HepG2 (cell line): ENCODE measurements at regions not wholly inside any gene's neighbourhood (a gene's known extent, or its start where the extent isn't known, plus 50 kb on each side); places are given as distances from the start of the nearest gene placed in this dataset.

Experiments
- ATAC-seq: fragments of 200-7000 bp; cut with Tn5 transposase; 3 replicates; pipeline ENCODE4 v1.9.1; 2020; ENCODE audit warnings: mild to moderate bottlenecking, moderate library complexity
- BruUV-seq: library from RNA; stranded (reverse); fragments of 400-500 nt; replicated peaks from 2 replicates; lab custom pipeline; 2021; lab: Mats Ljungman, UMichigan
- CTCF ChIA-PET: fragments of 300-600 bp; formaldehyde crosslinking; extraction: SDS; loops from one replicate; lab custom pipeline; 2021; ENCODE audit warnings: low total read pairs, inconsistent platforms, low intra/inter-chr PET ratio; lab: Yijun Ruan, JAX
- POLR2A ChIA-PET: fragments of 350-600 bp; sonication (Branson Sonifier 250); formaldehyde crosslinking; loops from one replicate; lab custom pipeline; 2020; ENCODE audit warnings: antibody characterized with exemption, inconsistent platforms; lab: Yijun Ruan, JAX
- DNase-seq: peaks from one replicate; pipeline ENCODE4 v3.0.0-alpha.2; 2015; ENCODE audit warnings: low spot score
- FAIRE-seq: peaks from 3 replicates; lab custom pipeline; 2011; peaks lifted over from hg19 to GRCh38; lab: Jason Lieb, UNC
- H2AFZ ChIP-seq: one replicate; pipeline ENCODE4 v1.6.1; 2011; ENCODE audit warnings: low read length, inconsistent platforms
- H3K27ac ChIP-seq: fragments of 300-600 bp; 3 replicates; pipeline ENCODE4 v1.8.0; 2011; ENCODE audit warnings: mixed run types, mild to moderate bottlenecking, mixed read lengths, low read length, inconsistent platforms; ENCODE audit not compliant: insufficient read depth; ENCODE audit errors: extremely low read length
- H3K27me3 ChIP-seq, 2 experiments: fragments of 200-600 bp in 1 of 2; 2 replicates in 1 of 2; 3 replicates in 1 of 2; pipeline versions ENCODE4 v1.6.0 to v1.8.0; 2011; ENCODE audit warnings: low read length in 2 of 2, mild to moderate bottlenecking in 2 of 2, moderate library complexity in 2 of 2, inconsistent platforms in 1 of 2; ENCODE audit not compliant: insufficient read depth in 2 of 2, control insufficient read depth in 1 of 2
- H3K36me3 ChIP-seq, 2 experiments: fragments of 200-600 bp in 1 of 2; replicated peaks in 1 of 2; 2 replicates in 1 of 2; 3 replicates in 1 of 2; pipeline versions ENCODE4 v1.5.1 to v1.8.0; 2011; ENCODE audit warnings: low read length in 2 of 2, inconsistent platforms in 1 of 2; ENCODE audit not compliant: insufficient read depth in 2 of 2, control insufficient read depth in 1 of 2
- H3K4me1 ChIP-seq: 2 replicates; pipeline ENCODE4 v1.5.1; 2012; ENCODE audit warnings: low read length, inconsistent platforms; ENCODE audit not compliant: insufficient read depth
- H3K4me2 ChIP-seq: 2 replicates; pipeline ENCODE4 v1.6.0; 2011; ENCODE audit warnings: low read depth, low read length, inconsistent platforms
- H3K4me3 ChIP-seq, 3 experiments: fragments of 200-600 bp in 1 of 3; sonication (generic), shearing (Covaris generic) in 1 of 3; replicated peaks in 1 of 3; 2 replicates each; pipeline ENCODE4 v1.5.1; 2011 to 2016; ENCODE audit warnings: low read length in 3 of 3, inconsistent platforms in 2 of 3, low read depth in 2 of 3, mild to moderate bottlenecking in 2 of 3, control low read depth in 1 of 3, mixed read lengths in 1 of 3; ENCODE audit not compliant: insufficient read depth in 1 of 3
- H3K79me2 ChIP-seq: one replicate; pipeline ENCODE4 v1.6.1; 2011; ENCODE audit warnings: low read length, inconsistent platforms; ENCODE audit not compliant: insufficient read depth
- H3K9ac ChIP-seq: 2 replicates; pipeline ENCODE4 v1.6.0; 2011; ENCODE audit warnings: mild to moderate bottlenecking, low read depth, low read length, inconsistent platforms; ENCODE audit not compliant: insufficient read depth
- H3K9me3 ChIP-seq: 2 replicates; pipeline ENCODE4 v1.5.1; 2012; ENCODE audit warnings: mild to moderate bottlenecking, low read length
- H4K20me1 ChIP-seq: 2 replicates; pipeline ENCODE4 v1.6.0; 2011; ENCODE audit warnings: inconsistent platforms, mild to moderate bottlenecking, low read length, moderate library complexity; ENCODE audit not compliant: insufficient read depth
- ARNTL ChIP-seq: sonication (generic); formaldehyde crosslinking; IDR thresholded peaks from 2 replicates; pipeline ENCODE4 v1.4.0; 2020; ENCODE audit warnings: mild to moderate bottlenecking, missing genetic modification reagents
- ATF7-NPFF ChIP-seq: sonication (generic); formaldehyde crosslinking; IDR thresholded peaks from 2 replicates; pipeline ENCODE4 v1.8.1; 2023; ENCODE audit warnings: mild to moderate bottlenecking, low read depth, missing genetic modification reagents, moderate library complexity
- EEA1 ChIP-seq: sonication (generic); formaldehyde crosslinking; IDR thresholded peaks from 2 replicates; pipeline ENCODE4 v1.5.1; 2020; ENCODE audit warnings: mild to moderate bottlenecking, missing genetic modification reagents, borderline replicate concordance
- FOSL1 ChIP-seq: sonication (generic); formaldehyde crosslinking; IDR thresholded peaks from 2 replicates; pipeline ENCODE4 v1.9.0; 2021; ENCODE audit warnings: missing genetic modification reagents, borderline replicate concordance
- FUBP1 ChIP-seq: sonication (generic); formaldehyde crosslinking; IDR thresholded peaks from 2 replicates; pipeline ENCODE4 v1.5.1; 2020; ENCODE audit warnings: missing genetic modification reagents, mild to moderate bottlenecking, borderline replicate concordance
- IRF1 ChIP-seq: sonication (generic); formaldehyde crosslinking; IDR thresholded peaks from 2 replicates; pipeline ENCODE4 v1.4.0; 2020; ENCODE audit warnings: low read depth, mild to moderate bottlenecking, missing genetic modification reagents
- MTA3 ChIP-seq: sonication (generic); formaldehyde crosslinking; IDR thresholded peaks from 2 replicates; pipeline ENCODE4 v1.4.0; 2020; ENCODE audit warnings: missing genetic modification reagents
- NFIC ChIP-seq: IDR thresholded peaks from 2 replicates; pipeline ENCODE4 v1.6.1; 2012; ENCODE audit warnings: mild to moderate bottlenecking, low read length, inconsistent platforms
- PBX2 ChIP-seq: IDR thresholded peaks from 2 replicates; pipeline ENCODE4 v1.6.1; 2016; ENCODE audit warnings: control low read depth
- PITX1 ChIP-seq: sonication (generic); formaldehyde crosslinking; IDR thresholded peaks from 2 replicates; pipeline ENCODE4 v1.5.1; 2020; ENCODE audit warnings: mild to moderate bottlenecking, missing genetic modification reagents
- RFXAP ChIP-seq: sonication (generic); formaldehyde crosslinking; IDR thresholded peaks from 2 replicates; pipeline ENCODE4 v1.4.0; 2020; ENCODE audit warnings: missing genetic modification reagents, borderline replicate concordance
- SMARCE1 ChIP-seq: fragments of 450-650 bp; IDR thresholded peaks from 2 replicates; pipeline ENCODE4 v1.6.1; 2017; ENCODE audit warnings: borderline replicate concordance
- SRY ChIP-seq: sonication (generic); formaldehyde crosslinking; IDR thresholded peaks from 2 replicates; pipeline ENCODE4 v1.8.0; 2022; ENCODE audit warnings: mild to moderate bottlenecking, missing genetic modification reagents
- SYNCRIP ChIP-seq: fragments of 200-400 bp; formaldehyde crosslinking; IDR thresholded peaks from 2 replicates; pipeline ENCODE4 v1.6.1; 2018; ENCODE audit warnings: mild to moderate bottlenecking, low read depth, low read length; ENCODE audit not compliant: insufficient read depth
- USF2 ChIP-seq, 2 experiments: sonication (generic) in 1 of 2; formaldehyde crosslinking in 1 of 2; IDR thresholded peaks; 2 replicates each; pipeline versions ENCODE4 v1.5.1 to v1.6.1; 2011 to 2020; ENCODE audit warnings: borderline replicate concordance in 1 of 2, low read depth in 1 of 2, low read length in 1 of 2, mild to moderate bottlenecking in 1 of 2, missing genetic modification reagents in 1 of 2, moderate library complexity in 1 of 2
- ZNF282 ChIP-seq: fragments of 450-650 bp; IDR thresholded peaks from 2 replicates; pipeline ENCODE4 v1.6.1; 2018; ENCODE audit not compliant: partially characterized antibody
- ZNF441 ChIP-seq: sonication (generic); formaldehyde crosslinking; IDR thresholded peaks from 2 replicates; pipeline ENCODE4 v1.7.0; 2021; ENCODE audit warnings: missing genetic modification reagents, borderline replicate concordance
- ZNF784 ChIP-seq: sonication (generic); formaldehyde crosslinking; IDR thresholded peaks from 2 replicates; pipeline ENCODE4 v1.5.1; 2020; ENCODE audit warnings: missing genetic modification reagents, mild to moderate bottlenecking, borderline replicate concordance
- ZSCAN25 ChIP-seq: sonication (generic); formaldehyde crosslinking; IDR thresholded peaks from 2 replicates; pipeline ENCODE4 v1.8.0; 2022; ENCODE audit warnings: mild to moderate bottlenecking, missing genetic modification reagents
- WGBS: methylation state at CpG from one replicate; pipeline ENCODE4 v1.1.6; 2017; ENCODE audit warnings: low lambda C conversion rate; 5-methylcytosine and 5-hydroxymethylcytosine counted together
- in situ Hi-C: cut with HindIII; loops from 2 replicates; pipeline ENCODE4 v1.10.0; 2017; ENCODE audit warnings: low pct_unique_long_range_greater_than_20kb; ENCODE audit not compliant: extremely low pct_ligation_motif_present
- intact Hi-C: fragments of 100-400 bp; cut with micrococcal nuclease; formaldehyde crosslinking; loops from one replicate; pipeline ENCODE4 v1.10.0; 2022; ENCODE audit not compliant: unreplicated experiment

- Histone ChIP-seq H3K4me1 (no peaks in the 10 kb centered on the region), H3K9ac (no peak overlapping the region), H3K4me2 (no peak overlapping the region), H3K4me3 (no peak overlapping the region), H3K27ac (no peak overlapping the region), H3K27me3 (no peaks in the 10 kb centered on the region), H3K79me2 (no peaks in the 10 kb centered on the region), H4K20me1 (no peaks in the 10 kb centered on the region), H3K36me3 (no peaks in the 10 kb centered on the region), H3K9me3 (no peaks in the 10 kb centered on the region), H2AFZ (no peak overlapping the region)
- DNase-seq (no peak), FAIRE-seq (no peak), ATAC-seq (no peak)
- intact Hi-C loops (no loop called here), in situ Hi-C loops (no loop called here)
- POLR2A ChIA-PET, result no interaction called here
- 57% methylated on average over 4 of the region's 4 CpGs for WGBS
- CTCF ChIA-PET, result no interaction called here
- no TSS peak for BruUV-seq
- TF ChIP-seq ZNF282 (no peak), IRF1 (CRISPR knock-in tag) (no peak), ZNF784 (CRISPR knock-in tag) (no peak), USF2 (IDR thresholded peaks at IDR 0.05; ENCODE audit: low read depth, low read length) (no peak), USF2 (CRISPR knock-in tag; IDR thresholded peaks at IDR 0.05; ENCODE audit: borderline replicate concordance) (no peak), SRY (CRISPR knock-in tag) (no peak), RFXAP (no peak), NFIC (no peak), PBX2 (no peak), FOSL1 (CRISPR knock-in tag) (no peak), ARNTL (no peak), ATF7-NPFF (CRISPR knock-in tag) (no peak), FUBP1 (CRISPR knock-in tag) (no peak), EEA1 (no peak), MTA3 (CRISPR knock-in tag) (no peak), PITX1 (CRISPR knock-in tag) (no peak), SMARCE1 (no peak), ZNF441 (CRISPR knock-in tag) (no peak), SYNCRIP (no peak), ZSCAN25 (CRISPR knock-in tag) (no peak)
Measured at GRCh38 chr5:74152136-74152535, 488.4 kb downstream of the ENC1 start.
